Uterus (tissue), 2 donors: ENCODE measurements at regions not wholly inside any gene's neighbourhood (a gene's known extent, or its start where the extent isn't known, plus 50 kb on each side); places are given as distances from the start of the nearest gene placed in this dataset.

ENCODE experiments used
- CTCF ChIP-seq, 4 experiments: fragments of 200-600 bp in 2 of 4; fragments of 450-650 bp in 2 of 4; sonication (generic) in 2 of 4; IDR thresholded peaks; one replicate each; pipeline ENCODE4 v1.5.1; 2016 to 2019; ENCODE audit warnings: antibody characterized with exemption in 4 of 4, mild to moderate bottlenecking in 2 of 4, moderate library complexity in 1 of 4
- POLR2A ChIP-seq, 2 donors: fragments of 450-650 bp; IDR thresholded peaks; one replicate each; pipeline ENCODE4 v1.6.1; 2016; ENCODE audit warnings: antibody characterized with exemption in 2 of 2, mild to moderate bottlenecking in 1 of 2, moderate library complexity in 1 of 2

- TF ChIP-seq CTCF (IDR thresholded peaks at IDR 0.05), result no peak
- TF ChIP-seq POLR2A (IDR thresholded peaks at IDR 0.05), result no peak
Observed at GRCh38 chr13:34364633-34365032, 546.7 kb downstream of the RFC3 start.
